NCI-H2107 (cell line): ENCODE measurements at regions not wholly inside any gene's neighbourhood (a gene's known extent, or its start where the extent isn't known, plus 50 kb on each side); places are given as distances from the start of the nearest gene placed in this dataset.

Source experiments
- DNase-seq: peaks from one replicate; lab custom pipeline; 2025; lab: John Stamatoyannopoulos, UW

- DNase-seq, result no peak
Observed at GRCh38 chr4:3382251-3382650, 59.5 kb upstream of the HGFAC start.

- no peak for DNase-seq
Observed at GRCh38 chr4:3384391-3384770, 57.4 kb upstream of the HGFAC start.

DNA sequence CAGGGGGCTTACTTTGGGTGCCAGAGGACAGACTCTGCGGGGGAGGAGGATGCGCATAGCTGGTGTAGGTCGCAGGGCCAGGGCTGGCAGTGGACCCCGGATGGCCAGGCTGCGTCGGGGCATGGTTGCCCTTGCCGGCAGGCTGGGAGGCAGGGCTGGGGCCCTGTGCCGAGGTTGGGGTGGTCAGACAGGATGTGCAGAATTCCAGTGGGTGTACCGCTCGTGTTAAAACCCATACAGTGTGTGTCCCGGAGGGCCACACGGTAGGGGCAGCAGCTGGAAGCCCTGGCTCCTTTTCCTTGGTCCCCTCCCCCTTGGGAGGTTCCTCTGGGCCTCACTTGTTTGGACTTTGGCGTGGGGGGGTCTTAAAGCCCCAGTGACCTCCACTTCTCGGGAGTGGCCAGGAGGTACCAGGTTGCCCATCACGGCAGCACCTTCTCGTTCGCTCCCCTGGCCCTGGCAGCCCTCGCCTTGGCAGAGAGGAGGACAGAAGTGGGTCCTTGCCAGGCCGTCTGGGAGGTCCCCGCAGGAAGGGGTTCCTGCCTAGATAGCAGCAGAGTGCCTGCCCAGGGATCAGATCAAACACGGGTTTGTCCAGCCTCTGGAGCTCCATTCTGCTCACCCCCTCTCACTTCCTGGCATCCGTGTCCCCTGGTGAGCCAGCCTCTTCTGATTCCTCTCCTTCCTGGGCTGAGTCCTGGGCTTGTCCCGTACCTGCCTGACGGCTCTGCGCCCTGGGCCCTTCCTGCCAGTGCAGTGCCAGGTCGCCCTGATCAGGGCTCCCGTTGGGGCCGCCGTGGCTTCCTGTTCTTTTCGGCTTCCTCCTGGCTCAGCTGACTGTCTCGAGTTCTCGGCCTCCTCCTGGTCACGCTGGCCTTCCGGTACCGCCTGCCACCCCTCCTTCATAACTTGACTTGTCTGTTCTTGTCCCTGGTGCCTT is 56.7 kb upstream of the HGFAC start:
- DNase-seq, result no peak

DNA sequence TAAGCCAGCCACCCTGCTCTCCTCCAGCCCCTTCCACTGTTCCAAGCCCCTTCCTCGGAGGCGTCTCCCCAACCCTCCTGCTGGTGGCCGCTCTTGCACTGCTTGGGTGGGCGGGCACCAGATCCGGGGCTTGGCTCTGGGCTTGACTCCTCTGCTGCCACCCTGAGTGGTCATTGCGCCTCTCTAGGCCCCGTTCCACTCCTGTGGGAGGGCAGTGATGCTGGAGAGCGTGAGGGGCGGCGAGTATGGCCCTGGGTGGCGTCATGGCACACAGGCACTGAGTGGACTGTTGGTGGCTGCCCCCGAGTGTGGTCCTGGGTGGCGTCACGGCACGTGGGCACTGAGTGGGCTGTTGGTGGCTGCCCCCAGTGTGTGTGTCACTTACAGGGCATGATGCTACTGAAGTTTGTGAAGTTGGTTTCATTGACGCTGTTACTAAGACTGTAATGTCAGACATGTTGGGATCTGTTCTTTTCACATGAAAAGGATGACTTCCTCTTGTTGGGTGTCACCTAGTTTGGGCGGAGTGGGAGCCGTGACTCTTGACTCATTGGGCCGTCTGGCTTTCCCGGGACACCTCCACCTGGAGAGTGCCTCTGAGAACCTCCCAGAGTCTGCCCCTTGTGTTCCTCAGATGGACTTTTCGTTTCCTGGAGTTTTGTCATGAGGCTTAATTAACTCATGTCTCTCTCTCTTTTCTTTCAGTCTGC is 55.9 kb upstream of the HGFAC start:
- no peak for DNase-seq

- no peak for DNase-seq
Observed at GRCh38 chr4:3386526-3386925, 55.2 kb upstream of the HGFAC start.

- no peak for DNase-seq
Observed at GRCh38 chr4:3387154-3387942, 54.4 kb upstream of the HGFAC start.

GRCh38 chr4:3387943-3388361 is 53.8 kb upstream of the HGFAC start:
- no peak for DNase-seq

- DNase-seq, result no peak
Observed at GRCh38 chr4:3388471-3389232, 53.1 kb upstream of the HGFAC start.

GRCh38 chr4:3389233-3390215 is 52.2 kb upstream of the HGFAC start:
- DNase-seq, result no peak

DNA sequence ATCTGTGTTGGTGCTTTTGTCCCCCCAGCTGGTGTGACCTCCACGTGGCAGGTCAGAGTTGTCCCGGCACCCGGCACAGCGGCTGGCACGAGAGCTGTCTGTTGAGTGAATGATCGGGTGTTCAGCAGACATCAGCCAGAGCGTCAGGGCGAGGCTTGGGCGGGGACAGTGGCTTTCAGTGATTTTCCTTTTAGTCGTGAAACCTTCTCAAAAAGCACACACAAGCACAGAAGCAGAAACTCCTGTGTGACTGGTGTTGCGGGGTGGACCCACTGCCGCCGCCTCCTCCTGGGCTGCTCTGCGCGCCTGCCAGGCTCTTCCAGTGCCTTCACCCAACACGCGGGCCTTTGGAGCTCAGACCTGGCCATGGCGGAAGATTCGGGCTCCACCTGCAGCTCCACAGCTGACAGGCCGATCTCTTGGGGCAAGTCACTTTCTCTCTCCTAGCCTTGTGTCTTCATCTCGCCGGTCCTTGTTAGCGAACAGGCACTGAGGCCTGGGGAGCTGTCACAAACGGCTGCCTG is 51.4 kb upstream of the HGFAC start:
- no peak for DNase-seq

DNA sequence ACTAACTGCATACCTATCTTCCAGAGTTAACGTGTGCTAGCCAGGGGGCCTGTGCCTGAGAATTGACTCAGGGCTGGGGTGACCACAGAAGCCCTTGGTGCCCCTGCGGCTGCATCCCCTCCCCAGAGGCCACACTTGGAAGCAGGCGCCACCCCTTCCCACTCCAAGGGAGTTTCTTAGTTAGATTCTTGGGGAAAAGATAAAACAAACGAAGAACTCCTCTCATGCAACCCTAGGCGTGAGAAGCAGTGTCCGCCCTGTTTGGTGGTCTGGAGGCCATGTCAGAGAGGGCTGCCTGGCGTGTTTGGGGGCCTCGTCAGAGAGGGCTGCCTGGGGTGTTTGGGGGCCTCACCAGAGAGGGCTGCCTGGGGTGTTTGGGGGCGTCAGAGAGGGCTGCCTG is 50.3 kb upstream of the HGFAC start:
- no peak for DNase-seq
